ENCODE measurements at regions not wholly inside any gene's neighbourhood (a gene's known extent, or its start where the extent isn't known, plus 50 kb on each side); places are given as distances from the start of the nearest gene placed in this dataset.

- no peak for DNase-seq
Measured at GRCh38 chr3:144307951-144308350, 336.3 kb downstream of the DIPK2A start.

- DNase-seq, result no peak
Measured at GRCh38 chr3:144308396-144308795, 336.8 kb downstream of the DIPK2A start.

DNA sequence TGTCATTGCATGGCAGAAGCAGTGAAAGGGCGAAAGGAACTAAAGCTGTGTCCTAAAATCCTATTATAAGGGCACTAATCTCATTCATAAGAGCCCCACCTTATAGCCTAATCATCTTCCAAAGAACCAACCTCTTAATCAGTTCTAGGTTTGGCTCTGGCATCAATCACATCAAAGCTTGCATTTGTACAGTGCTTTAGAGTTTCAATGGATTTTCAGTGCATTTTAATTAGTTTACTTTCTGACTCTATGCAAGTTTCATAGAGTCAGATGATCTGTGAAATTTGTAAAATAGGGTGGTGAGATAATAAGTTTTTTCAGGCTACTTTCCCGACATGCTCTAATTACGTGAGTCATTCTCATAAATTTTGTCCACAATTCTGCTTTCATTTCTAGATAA is 341.1 kb downstream of the DIPK2A start:
- DNase-seq, result no peak

DNA sequence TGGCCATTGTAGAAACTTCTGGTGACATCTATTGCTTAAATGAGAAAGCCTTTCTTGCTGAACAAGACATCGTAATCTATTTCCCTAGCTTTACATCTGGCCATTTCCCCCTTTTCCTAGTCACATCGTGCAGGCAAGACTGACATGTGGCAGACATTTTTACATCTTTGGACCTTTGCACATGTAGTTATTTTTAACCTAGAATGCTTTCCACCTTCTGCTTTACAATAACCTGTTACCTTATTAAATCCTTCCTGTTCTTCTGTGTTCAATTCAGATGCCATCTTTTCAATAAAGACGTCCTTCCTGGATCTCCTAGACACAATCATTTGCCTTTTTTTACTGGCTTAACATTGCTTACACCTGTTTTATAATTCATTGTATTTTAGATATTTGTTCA is 343.3 kb downstream of the DIPK2A start:
- no peak for DNase-seq

GRCh38 chr3:144317961-144318360 is 346.3 kb downstream of the DIPK2A start:
- no peak for DNase-seq

GRCh38 chr3:144324076-144324475 is 352.5 kb downstream of the DIPK2A start:
- DNase-seq, result peak; percentile 36

DNA sequence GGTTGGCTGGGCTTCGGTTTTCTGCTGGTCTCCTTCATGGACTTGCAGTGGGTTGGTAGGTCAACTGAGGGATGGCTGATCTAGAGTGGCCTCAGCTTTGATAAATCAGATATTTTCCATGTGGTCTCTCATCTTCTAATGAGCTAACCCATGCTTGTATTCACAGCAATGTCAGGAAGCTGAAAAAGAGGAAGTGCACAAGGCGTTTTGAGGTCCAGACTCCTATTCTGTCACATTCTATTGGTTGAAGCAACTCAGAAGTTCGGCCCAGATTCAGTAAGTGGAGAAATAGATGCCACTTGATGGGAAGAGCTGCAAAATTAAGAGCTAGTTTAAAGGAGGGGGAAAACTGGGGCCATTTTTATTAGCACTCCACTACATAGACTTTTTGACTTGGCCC is 361.2 kb downstream of the DIPK2A start:
- DNase-seq, result no peak

DNA sequence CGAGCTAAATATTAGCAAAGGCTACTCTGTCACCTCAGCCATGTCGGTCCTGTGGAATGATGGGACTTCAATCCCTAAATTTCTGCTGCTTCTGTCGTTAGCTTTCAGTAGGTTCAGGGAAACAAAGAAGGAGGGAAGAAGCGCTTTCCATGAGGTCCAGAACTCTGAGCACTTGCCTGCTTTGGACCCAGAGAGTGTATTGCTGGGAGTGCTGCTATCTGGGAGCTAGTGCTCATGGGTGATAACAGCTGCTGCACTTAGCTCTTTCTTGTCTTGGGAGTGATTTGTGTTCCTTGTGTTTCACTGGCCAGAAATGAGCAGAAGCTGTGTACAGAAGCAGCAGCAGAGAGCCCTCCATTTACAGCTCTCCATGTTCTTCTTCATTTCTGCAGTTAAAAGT is 369.8 kb downstream of the DIPK2A start:
- DNase-seq, result no peak

DNA sequence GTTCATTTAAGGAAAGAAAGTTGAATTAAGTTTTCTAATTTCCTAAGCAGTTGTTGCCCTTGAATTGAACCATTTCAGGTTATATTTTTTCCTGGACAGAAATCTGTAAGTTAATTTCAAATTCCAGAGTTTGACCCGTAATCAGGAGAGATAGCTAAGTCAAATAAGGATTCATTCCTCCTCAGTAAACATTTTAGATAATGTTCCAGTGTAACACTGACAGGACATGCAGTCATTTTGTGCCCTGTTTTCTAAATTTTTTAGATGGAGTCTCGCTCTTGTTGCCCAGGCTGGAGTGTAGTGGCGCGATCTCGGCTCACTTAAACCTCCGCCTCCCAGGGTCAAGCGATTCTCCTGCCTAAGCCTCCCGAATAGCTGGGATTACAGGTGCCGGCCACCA is 371.7 kb downstream of the DIPK2A start:
- DNase-seq, result no peak

- DNase-seq, result no peak
Measured at GRCh38 chr3:144343777-144344176, 372.2 kb downstream of the DIPK2A start.

DNA sequence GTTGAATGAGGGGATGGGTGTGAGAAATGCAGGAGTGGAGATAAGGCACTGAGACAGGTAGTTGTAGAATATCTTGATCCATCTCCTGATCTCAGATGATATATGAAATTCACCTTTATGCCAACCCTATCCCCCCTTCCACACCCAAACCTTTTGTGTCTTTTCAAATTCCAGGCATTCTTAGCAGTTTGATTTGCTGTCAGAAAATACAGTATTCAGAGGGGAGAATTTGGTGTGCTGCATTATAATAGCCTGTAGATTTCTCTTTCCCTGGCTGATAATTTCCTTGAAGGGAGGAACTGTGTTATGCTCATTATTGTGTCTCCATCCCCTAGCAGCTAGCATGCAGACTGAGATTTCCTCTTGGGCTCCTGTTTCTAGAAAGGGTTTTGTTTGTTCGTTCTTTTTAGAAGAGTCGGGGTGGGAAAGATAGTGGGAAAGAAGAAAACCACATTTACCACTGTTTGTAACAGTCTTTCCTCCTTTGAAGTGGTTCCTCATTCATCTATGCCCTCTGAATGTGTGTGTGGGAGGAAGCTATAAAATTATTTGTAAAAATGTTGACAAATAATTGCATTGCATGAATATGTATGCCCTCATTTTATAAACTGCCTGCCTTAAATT is 373.4 kb downstream of the DIPK2A start:
- DNase-seq, result peak; percentile 7

- no peak for DNase-seq
Measured at GRCh38 chr3:144350125-144350524, 378.5 kb downstream of the DIPK2A start.

GRCh38 chr3:144351011-144351410 is 379.4 kb downstream of the DIPK2A start:
- peak; percentile 50 for DNase-seq

DNA sequence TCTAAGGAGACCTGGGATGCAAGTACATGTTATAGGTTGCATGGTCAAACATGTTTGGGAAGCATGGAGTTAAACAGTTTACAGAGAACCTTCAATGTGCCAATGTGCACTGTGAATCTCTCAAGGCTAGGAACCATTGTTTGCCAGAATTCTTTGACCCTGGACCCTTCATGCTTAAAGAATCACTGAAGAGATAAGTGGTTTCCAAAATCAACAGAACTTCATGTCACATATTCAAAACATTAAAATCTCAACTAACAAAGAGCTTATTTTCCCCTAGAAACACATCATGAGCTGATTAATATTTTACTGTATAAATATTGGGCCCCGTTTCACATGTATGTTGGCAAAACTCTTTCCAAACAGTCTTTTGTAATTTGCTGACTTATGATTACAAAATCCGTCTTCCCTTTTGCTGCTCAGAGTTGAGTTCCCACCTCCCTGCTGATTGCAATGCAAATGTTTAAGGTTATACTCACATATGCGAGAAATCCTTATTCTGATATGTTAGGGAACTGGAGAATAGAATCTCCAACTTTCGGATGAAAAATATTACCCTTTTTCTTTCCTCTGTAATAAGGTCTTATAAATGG is 380.2 kb downstream of the DIPK2A start:
- peak; percentile 48 for DNase-seq

GRCh38 chr3:144358191-144358590 is 386.6 kb downstream of the DIPK2A start:
- no peak for DNase-seq

- DNase-seq, result no peak
Measured at GRCh38 chr3:144361002-144361401, 389.4 kb downstream of the DIPK2A start.

DNA sequence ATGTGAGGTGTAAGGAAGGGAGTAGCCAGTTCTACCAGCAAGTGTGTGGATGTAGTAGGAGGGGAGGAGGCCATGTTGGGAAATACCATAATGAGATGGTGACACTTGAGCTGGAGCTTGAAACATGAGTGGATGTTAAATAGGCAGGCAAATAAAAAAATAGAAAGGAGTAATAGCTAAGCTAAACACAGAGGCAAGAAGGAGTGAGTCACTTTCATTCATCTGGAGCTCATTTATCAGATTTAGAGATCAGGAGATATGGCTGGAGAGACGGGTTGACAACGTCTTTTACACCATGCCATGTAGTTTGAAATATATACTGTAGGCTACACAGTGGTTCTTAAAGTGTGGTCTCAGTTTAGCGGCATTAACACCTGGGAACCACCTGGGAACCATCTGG is 390.5 kb downstream of the DIPK2A start:
- no peak for DNase-seq

- no peak for DNase-seq
Measured at GRCh38 chr3:144363856-144364255, 392.2 kb downstream of the DIPK2A start.

GRCh38 chr3:144364737-144365136 is 393.1 kb downstream of the DIPK2A start:
- DNase-seq, result no peak

DNA sequence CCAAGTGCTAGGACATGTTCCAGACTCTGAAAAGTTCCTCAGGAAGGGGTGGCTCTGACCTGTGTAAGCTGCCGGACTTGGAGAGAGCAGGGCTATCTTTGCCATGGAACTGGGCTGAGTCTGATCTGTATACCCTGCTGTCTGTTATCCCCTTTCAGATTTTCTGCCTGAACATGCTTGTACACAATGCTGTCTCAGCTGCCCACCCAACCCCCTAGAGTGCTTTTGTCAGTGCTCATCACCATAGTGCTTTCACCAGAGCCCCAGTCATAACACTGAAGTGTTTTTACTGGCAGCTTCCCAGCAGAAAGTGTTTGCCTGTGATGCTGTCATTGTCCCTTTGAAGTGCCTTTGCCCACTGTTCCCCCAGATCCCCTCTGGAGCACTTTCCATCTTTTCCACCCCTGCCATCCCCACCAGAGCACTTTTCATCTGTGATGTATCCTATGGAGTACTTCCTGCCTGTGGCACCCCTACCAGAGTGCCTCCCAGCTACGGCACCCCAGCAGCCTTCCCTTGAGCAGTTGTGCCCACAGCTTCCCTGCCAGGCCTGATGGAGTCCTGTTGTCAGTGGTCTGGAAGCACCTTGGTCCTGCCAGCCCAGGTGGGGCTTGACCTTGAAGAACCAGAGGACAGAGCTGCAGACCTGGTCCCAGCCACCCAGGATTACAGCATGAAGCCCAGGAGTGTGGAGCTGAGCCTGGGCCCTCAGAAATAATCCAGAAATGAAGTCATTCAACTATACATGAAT is 397.7 kb downstream of the DIPK2A start:
- DNase-seq, result no peak

DNA sequence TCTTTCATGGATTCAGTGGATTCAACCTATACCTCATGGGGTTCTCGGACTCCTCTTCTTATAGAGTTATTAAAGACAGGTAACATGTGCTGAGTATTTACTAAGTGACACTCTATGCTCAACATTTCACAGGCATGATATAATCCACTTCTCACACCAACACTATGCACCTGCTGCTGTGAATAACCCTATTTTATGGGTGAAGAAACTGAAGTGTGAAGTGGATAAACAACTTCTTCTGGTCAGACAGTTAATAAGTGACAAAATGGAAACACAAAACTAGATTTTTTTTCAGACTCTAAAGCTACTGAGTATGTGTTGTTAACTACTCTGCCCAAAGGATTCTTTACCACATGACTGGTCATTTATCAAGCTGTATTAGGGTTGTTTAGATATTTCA is 403.5 kb downstream of the DIPK2A start:
- DNase-seq, result no peak

- DNase-seq, result no peak
Measured at GRCh38 chr3:144380849-144381248, 409.2 kb downstream of the DIPK2A start.

- no peak for DNase-seq
Measured at GRCh38 chr3:144381607-144382006, 410.0 kb downstream of the DIPK2A start.

- no peak for DNase-seq
Measured at GRCh38 chr3:144384241-144384979, 412.8 kb downstream of the DIPK2A start.
